Activated CD4-positive, alpha-beta T cell treated with anti-CD3 and anti-CD28 coated beads for 36 hours (primary cell): ENCODE measurements at regions not wholly inside any gene's neighbourhood (a gene's known extent, or its start where the extent isn't known, plus 50 kb on each side); places are given as distances from the start of the nearest gene placed in this dataset.

ENCODE experiments used
- ATAC-seq: fragments of 200-7000 bp; cut with Tn5 transposase; one replicate; pipeline ENCODE4 v1.10.0; 2021; ENCODE audit warnings: mild to moderate bottlenecking, moderate library complexity
- CTCF ChIA-PET: fragments of 350-600 bp; sonication (Branson Sonifier 250); formaldehyde crosslinking; loops from one replicate; lab custom pipeline; 2021; ENCODE audit warnings: antibody characterized with exemption; lab: Charles Lee
- POLR2A ChIA-PET: fragments of 350-600 bp; sonication (Branson Sonifier 250); formaldehyde crosslinking; loops from one replicate; lab custom pipeline; 2021; ENCODE audit warnings: antibody characterized with exemption, inconsistent platforms; lab: Charles Lee
- DNase-seq: peaks from one replicate; pipeline ENCODE4 v3.0.0-alpha.2; 2020
- H3K27ac Mint-ChIP-seq: one replicate; pipeline ENCODE4 v1.8.0; 2021; ENCODE audit warnings: mixed read lengths
- H3K27me3 Mint-ChIP-seq: one replicate; pipeline ENCODE4 v1.8.0; 2021; ENCODE audit warnings: mixed read lengths
- H3K36me3 Mint-ChIP-seq: one replicate; pipeline ENCODE4 v1.8.0; 2021; ENCODE audit warnings: low read depth, mixed read lengths
- H3K4me1 Mint-ChIP-seq: one replicate; pipeline ENCODE4 v1.8.0; 2021; ENCODE audit warnings: mixed read lengths
- H3K4me3 Mint-ChIP-seq: one replicate; pipeline ENCODE4 v1.8.0; 2021; ENCODE audit warnings: mild to moderate bottlenecking, moderate library complexity, mixed read lengths
- H3K9me3 Mint-ChIP-seq: one replicate; pipeline ENCODE4 v1.8.0; 2021; ENCODE audit warnings: low read depth, mixed read lengths
- intact Hi-C, 2 experiments: fragments of 100-400 bp; cut with DNase I in 1 of 2; cut with micrococcal nuclease in 1 of 2; formaldehyde crosslinking; loops; one replicate each; pipeline versions ENCODE4 v1.14.2 to v1.15.1; 2022 to 2024; cut with DNase I, micrococcal nuclease

DNA sequence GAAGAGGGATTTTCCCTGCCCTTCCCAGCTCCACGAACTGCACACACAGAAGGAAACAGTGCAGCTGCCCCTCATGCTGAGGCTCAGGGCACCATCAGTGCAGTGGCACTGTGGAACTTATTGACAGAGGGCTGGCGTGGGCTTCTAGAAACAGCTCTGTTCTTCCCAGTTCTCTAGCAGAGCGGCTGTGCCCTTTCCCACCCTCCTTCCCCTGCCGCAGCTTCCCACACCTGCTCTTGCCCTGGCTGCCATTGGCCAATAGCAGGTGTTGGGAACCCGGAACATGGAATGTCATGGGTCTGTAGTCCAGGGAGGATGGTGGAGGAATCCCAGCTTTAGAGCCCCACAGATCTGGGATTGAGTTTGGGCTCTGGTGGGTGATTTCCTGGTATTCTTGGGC is 343.8 kb downstream of the RPS6KC1 start:
- Mint-ChIP-seq H3K4me1 (no peaks in the 10 kb centered on the region), H3K4me3 (no peak overlapping the region), H3K9me3 (peaks cover 4% of the 10 kb centered on the region), H3K27ac (no peak overlapping the region), H3K27me3 (peaks cover 4% of the 10 kb centered on the region), H3K36me3 (no peaks in the 10 kb centered on the region)
- intact Hi-C loops, result no loop called here
- no peak for ATAC-seq
- DNase-seq, result no peak
- ChIA-PET POLR2A (interaction anchor here (0.5 kb wide), 1 partner anchor 181 kb away, joined by 3 read pairs; no protein-coding TSS in a partner anchor), CTCF (no interaction called here)

DNA sequence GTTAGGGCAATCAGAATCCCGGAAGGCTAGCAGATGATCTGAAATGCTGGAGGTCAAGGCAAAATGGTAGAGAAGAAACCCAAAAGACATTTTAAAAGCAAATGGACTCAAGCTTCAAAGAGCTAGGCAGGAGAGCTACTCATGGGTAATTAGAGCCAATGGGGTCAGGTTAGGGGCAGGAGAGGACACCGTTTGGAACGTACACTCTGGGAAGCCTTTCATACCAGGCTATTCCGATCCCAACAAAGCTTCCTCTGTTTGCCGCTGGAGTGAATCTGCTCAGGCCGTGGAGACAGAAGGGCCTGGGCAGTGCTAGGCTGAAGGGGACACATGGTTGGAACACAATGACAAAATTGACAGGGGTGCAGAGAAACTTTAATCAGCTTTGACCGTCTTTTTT is 346.6 kb downstream of the RPS6KC1 start:
- H3K27ac Mint-ChIP-seq, result no peak overlapping the region
- no peak overlapping the region for H3K4me3 Mint-ChIP-seq
- H3K4me1 Mint-ChIP-seq, result no peaks in the 10 kb centered on the region
- peaks cover 4% of the 10 kb centered on the region for H3K9me3 Mint-ChIP-seq
- ATAC-seq (no peak), DNase-seq (no peak)
- POLR2A ChIA-PET, result interaction anchor here (0.7 kb wide), 1 partner anchor 78 kb away, joined by 3 read pairs; no protein-coding TSS in a partner anchor
- CTCF ChIA-PET, result no interaction called here
- no peaks in the 10 kb centered on the region for H3K36me3 Mint-ChIP-seq
- H3K27me3 Mint-ChIP-seq, result peaks cover 6% of the 10 kb centered on the region
- intact Hi-C loops, result no loop called here

DNA sequence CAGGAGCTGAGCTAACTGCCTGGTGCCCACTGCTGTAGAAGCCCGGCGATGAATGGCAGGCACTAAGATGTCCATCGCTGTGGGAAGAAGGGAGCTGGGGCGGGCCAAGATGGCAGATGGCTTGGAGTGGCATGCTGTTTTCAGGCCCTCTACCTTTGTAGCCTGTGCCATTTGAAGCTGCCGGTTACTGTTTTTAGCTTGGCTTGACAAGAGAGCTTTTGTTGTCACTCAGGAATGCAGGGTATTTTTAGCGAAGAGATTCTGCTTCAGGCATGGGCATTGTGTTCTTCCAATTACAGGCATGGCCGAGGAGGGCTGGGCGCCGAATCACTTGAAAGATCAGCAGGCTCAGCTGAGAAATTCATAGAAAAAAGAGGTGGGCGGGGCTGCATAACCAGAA is 348.7 kb downstream of the RPS6KC1 start:
- Mint-ChIP-seq H3K36me3 (no peaks in the 10 kb centered on the region), H3K27me3 (peaks cover 2% of the 10 kb centered on the region), H3K27ac (no peak overlapping the region), H3K4me1 (no peaks in the 10 kb centered on the region), H3K9me3 (peaks cover 4% of the 10 kb centered on the region), H3K4me3 (no peak overlapping the region)
- DNase-seq (no peak), ATAC-seq (no peak)
- CTCF ChIA-PET, result interaction anchor here (0.6 to 0.7 kb wide), 2 partner anchors 10 to 19 kb away, joined by 3 read pairs; no protein-coding TSS in a partner anchor
- POLR2A ChIA-PET, result interaction anchor here (0.5 kb wide), 1 partner anchor 734 kb away, joined by 7 read pairs; no protein-coding TSS in a partner anchor
- intact Hi-C loops, result no loop called here

DNA sequence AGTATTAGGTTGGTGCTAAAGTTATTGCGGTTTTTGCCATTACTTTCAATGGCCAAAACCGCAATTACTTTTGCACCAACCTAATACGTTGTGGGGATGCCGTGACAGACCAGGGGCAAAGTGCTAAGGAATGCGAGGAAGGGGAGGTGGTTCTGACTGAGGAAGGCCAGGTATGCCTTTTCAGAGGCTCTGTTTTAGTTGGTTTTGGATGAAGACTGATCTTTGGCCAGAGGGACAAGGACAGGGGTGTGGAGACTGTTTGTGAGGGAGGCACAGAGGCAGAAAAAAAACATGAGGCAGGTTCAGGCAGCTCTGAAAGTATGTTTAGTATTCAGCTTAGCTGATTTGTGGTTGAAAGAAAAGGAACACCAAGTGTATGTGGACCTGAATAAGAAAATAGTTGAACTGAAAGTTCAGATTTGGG is 358.2 kb downstream of the RPS6KC1 start:
- H3K9me3 Mint-ChIP-seq, result no peaks in the 10 kb centered on the region
- CTCF ChIA-PET, result no interaction called here
- no peak for ATAC-seq

DNA sequence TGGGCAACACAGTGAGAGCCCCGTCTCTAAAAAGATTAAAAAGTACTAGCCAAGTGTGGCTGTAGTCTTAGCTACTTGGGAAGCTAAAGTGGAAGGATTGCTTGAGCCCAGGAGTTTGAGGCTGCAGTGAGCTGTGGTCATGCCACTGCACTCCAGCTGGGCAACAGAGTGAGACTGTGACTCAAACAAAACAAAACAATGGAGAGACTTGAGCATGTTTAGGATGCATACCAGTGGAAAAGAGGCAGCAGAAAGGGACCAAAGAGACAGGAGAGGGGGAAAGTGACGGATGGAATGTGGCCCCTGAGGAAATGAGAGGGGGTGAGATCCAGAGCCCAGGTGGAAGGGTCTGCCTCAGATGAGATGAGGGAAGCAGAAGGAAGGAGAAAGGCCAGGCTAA is 358.9 kb downstream of the RPS6KC1 start:
- Mint-ChIP-seq H3K27me3 (no peaks in the 10 kb centered on the region), H3K36me3 (no peaks in the 10 kb centered on the region), H3K4me1 (no peaks in the 10 kb centered on the region), H3K9me3 (no peaks in the 10 kb centered on the region), H3K27ac (no peak overlapping the region), H3K4me3 (no peak overlapping the region)
- CTCF ChIA-PET, result interaction anchor here (0.6 kb wide), 1 partner anchor 10 kb away, joined by 3 read pairs; no protein-coding TSS in a partner anchor
- no peak for DNase-seq
- intact Hi-C loops, result no loop called here
- no peak for ATAC-seq
- POLR2A ChIA-PET, result no interaction called here

More for the DNA sequence above, 358.2 kb downstream of the RPS6KC1 start:
- no peak for DNase-seq
- H3K27me3 Mint-ChIP-seq, result no peaks in the 10 kb centered on the region
- no peak overlapping the region for H3K27ac Mint-ChIP-seq
- H3K36me3 Mint-ChIP-seq, result no peaks in the 10 kb centered on the region
- H3K4me3 Mint-ChIP-seq, result no peak overlapping the region
- no peaks in the 10 kb centered on the region for H3K4me1 Mint-ChIP-seq
- intact Hi-C loops, result no loop called here
- POLR2A ChIA-PET, result no interaction called here

DNA sequence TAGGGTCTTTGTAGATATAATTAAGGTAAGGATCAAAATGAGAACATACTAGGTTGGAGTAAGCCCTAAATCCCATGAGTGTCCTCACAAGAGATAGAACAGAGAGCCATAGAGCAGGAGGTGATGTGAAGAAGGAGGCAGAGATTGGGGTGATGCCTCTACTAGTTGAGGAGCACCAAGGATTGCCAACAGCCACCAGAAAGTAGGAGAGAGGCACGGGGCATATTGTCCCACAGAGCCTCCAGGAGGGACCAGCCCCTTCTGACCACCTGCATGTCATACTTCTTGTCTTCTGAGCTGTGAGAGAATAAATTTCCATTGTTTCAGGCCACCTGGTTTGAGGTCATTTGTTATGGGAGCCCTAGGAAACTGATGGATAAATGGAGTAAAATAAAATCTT is 363.3 kb downstream of the RPS6KC1 start:
- ChIA-PET POLR2A (no interaction called here), CTCF (no interaction called here)
- no peak overlapping the region for H3K27ac Mint-ChIP-seq
- H3K36me3 Mint-ChIP-seq, result no peaks in the 10 kb centered on the region
- H3K4me1 Mint-ChIP-seq, result no peaks in the 10 kb centered on the region
- no peaks in the 10 kb centered on the region for H3K27me3 Mint-ChIP-seq
- no peaks in the 10 kb centered on the region for H3K9me3 Mint-ChIP-seq
- ATAC-seq, result no peak
- intact Hi-C loops, result no loop called here
- no peak for DNase-seq
- no peak overlapping the region for H3K4me3 Mint-ChIP-seq

DNA sequence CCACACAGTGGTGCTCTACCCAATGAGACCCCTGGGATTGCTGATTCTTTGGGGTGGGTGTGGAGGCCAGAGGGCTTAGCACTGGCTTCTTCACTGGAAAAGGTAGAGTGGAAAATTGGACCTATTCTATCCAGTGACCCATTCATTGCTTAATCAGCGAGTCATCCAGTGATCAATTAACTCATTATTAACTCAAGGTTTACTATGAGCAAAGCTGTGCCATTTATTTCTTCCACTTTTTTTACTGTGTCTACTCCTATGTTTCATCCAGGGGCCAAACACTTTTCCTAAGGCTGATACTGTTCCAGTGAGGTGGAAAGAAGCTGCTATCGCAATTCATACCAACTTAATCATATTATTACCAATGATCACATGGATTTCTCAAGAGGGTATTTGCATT is 363.9 kb downstream of the RPS6KC1 start:
- H3K36me3 Mint-ChIP-seq, result no peaks in the 10 kb centered on the region
- ChIA-PET CTCF (no interaction called here), POLR2A (no interaction called here)
- DNase-seq, result no peak
- H3K27me3 Mint-ChIP-seq, result no peaks in the 10 kb centered on the region
- ATAC-seq, result no peak
- H3K4me1 Mint-ChIP-seq, result no peaks in the 10 kb centered on the region
- H3K9me3 Mint-ChIP-seq, result no peaks in the 10 kb centered on the region
- intact Hi-C loops, result no loop called here
- H3K27ac Mint-ChIP-seq, result no peak overlapping the region
- H3K4me3 Mint-ChIP-seq, result no peak overlapping the region

DNA sequence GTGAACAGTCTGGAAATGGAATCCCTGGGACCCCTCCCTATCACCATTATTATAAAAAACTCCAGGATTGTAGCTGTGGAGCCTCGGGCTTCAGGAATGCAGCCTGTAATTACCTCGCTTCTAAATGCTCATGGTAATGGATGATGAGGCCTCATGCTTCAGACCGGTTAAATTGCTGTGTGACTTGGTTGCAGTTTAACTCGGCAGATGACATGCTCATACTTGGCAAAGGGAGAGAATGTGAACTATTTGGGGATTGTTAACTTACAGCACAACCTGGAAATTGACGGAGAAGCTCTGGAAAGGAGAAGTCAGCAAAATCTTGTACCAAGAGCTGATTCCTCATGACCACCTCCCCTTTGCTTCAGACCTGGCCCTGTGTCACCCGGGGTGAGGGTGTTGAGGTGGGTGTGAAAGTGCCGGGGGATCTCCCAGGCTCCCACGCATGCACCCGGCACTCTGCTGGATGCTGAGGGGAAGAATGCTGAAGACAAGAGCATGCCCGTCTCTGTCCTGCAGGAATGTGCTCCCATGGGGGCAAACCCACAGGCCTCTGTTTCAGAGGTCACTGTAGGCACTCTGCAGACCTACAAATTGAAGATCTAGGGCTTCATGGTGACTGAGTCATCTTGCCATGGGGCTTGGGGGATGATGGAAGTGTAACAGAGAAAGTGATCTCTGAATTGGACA is 364.8 kb downstream of the RPS6KC1 start:
- POLR2A ChIA-PET, result no interaction called here

DNA sequence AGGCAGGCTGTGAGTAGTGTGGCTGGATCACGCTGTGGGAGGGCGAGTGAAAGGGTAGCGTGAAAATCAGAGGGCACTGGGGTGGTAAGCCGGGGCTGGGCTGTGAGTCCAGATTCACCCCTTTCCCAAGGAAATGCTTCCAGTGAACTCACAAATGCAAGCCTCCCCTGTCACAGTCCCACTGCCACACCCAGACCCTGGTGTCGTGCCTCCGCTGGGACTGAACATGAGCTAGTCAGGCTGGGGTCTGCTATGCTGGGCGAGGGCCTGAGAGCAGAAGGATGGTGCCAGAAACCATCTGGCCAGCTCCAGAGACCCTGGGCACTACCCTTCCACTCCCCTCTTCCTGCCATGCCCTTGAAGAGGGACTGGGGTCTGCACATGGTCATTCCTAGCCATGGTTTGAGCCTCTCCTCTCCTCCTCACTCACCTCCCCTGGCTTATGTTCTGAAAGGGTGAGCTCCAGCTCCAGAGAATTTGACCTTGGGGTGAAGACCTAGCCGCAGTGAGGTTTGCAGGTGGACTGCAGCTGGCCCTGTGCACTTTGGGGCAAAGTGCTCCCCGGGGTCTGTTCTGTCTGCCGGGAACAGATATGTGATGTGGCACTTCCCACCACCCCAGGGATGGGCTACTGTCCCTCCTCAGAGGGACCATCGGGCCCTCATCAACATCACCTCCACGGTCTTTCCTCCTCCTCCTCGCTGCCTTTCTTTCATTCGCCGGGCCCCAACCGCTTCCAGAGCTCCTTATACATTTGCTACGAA is 365.6 kb downstream of the RPS6KC1 start:
- no peaks in the 10 kb centered on the region for H3K9me3 Mint-ChIP-seq
- no peaks in the 10 kb centered on the region for H3K36me3 Mint-ChIP-seq
- intact Hi-C loops, result no loop called here
- H3K4me3 Mint-ChIP-seq, result no peak overlapping the region
- no peaks in the 10 kb centered on the region for H3K27me3 Mint-ChIP-seq
- no peaks in the 10 kb centered on the region for H3K4me1 Mint-ChIP-seq
- no peak overlapping the region for H3K27ac Mint-ChIP-seq
- POLR2A ChIA-PET, result no interaction called here
- ATAC-seq, result no peak
- no peak for DNase-seq
- CTCF ChIA-PET, result no interaction called here

More for the DNA sequence above, 364.8 kb downstream of the RPS6KC1 start:
- no peaks in the 10 kb centered on the region for H3K4me1 Mint-ChIP-seq
- H3K9me3 Mint-ChIP-seq, result no peaks in the 10 kb centered on the region
- H3K36me3 Mint-ChIP-seq, result no peaks in the 10 kb centered on the region
- no peak for ATAC-seq
- H3K27me3 Mint-ChIP-seq, result no peaks in the 10 kb centered on the region
- no peak overlapping the region for H3K27ac Mint-ChIP-seq
- CTCF ChIA-PET, result no interaction called here
- DNase-seq, result no peak
- no peak overlapping the region for H3K4me3 Mint-ChIP-seq
- intact Hi-C loops, result no loop called here

DNA sequence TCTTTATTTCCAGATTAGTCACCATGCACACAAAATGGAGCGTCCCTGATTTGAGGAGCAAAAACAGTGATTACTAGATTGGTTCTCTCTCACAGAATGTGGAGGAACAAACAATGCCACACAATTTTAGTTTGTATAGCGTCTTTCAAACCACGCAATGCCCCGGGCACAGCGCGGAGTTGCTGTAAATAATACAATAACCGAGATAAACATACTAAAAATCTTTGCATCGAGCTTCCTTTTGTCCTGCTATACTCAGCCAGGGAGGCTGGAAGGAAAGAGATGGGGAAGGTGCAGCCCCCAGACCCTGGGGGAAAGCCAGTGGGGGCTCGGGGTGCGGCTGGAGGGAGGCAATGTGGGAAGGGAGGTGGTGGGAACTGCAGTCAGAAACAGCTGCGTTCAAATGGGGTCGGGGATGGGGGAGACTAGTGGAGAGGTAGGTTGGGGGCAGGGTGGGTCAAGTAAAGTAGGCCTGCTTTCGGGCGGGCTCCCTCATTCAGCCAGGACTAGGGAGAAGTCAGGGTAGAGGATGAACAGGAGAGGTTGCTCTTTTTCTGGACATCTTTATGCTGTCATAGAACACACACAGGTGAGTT is 366.3 kb downstream of the RPS6KC1 start:
- Mint-ChIP-seq H3K27me3 (no peaks in the 10 kb centered on the region), H3K4me3 (no peak overlapping the region), H3K27ac (no peak overlapping the region), H3K9me3 (no peaks in the 10 kb centered on the region), H3K36me3 (no peaks in the 10 kb centered on the region), H3K4me1 (no peaks in the 10 kb centered on the region)
- intact Hi-C loops, result no loop called here
- ChIA-PET POLR2A (no interaction called here), CTCF (no interaction called here)
- DNase-seq (no peak), ATAC-seq (no peak)

DNA sequence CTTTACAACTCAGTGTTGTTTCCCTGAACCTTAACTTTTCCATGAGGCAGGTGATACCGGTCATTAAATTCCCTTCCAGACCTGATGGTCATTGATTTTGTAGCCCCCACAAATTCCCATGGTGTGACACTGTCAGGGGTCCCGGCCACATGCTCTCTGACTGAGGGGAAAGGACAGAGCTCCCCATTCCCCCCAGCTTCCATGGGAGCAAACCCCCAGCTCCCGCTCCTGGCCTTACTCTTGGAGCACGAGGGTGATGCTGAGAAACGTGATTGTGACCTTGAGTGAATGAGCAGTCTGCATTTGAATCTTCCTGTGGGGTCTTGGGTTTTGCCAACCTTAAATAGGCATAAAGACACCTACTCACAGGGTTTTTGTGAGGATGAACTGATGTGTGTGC is 366.8 kb downstream of the RPS6KC1 start:
- Mint-ChIP-seq H3K9me3 (no peaks in the 10 kb centered on the region), H3K4me3 (no peak overlapping the region), H3K27ac (no peak overlapping the region), H3K36me3 (no peaks in the 10 kb centered on the region), H3K27me3 (no peaks in the 10 kb centered on the region), H3K4me1 (no peaks in the 10 kb centered on the region)
- intact Hi-C loops, result no loop called here
- CTCF ChIA-PET, result no interaction called here
- DNase-seq (no peak), ATAC-seq (no peak)
- POLR2A ChIA-PET, result no interaction called here
